ENCODE measurements at regions not wholly inside any gene's neighbourhood (a gene's known extent, or its start where the extent isn't known, plus 50 kb on each side); places are given as distances from the start of the nearest gene placed in this dataset.

DNA sequence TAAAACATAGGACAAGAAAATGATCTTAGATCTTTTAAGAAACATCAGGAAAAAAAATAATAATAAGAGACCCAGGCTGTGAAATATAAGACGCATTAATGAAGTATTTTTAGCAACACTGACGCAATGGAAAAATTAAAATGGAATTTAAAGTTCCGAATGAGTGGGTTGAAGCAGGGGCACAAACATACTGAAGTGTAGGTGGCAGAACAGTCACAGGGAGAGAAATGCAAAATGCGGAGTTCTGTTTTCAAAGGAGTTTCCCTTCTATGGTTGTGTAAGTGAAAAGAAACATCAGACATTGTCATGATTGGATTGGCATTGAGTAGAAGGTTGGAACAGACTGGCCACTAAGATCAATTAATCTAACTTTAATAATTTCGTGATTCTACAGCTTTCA lies 159.8 kb downstream of the CYSLTR2 start:
- TF ChIP-seq, protein P1, sequence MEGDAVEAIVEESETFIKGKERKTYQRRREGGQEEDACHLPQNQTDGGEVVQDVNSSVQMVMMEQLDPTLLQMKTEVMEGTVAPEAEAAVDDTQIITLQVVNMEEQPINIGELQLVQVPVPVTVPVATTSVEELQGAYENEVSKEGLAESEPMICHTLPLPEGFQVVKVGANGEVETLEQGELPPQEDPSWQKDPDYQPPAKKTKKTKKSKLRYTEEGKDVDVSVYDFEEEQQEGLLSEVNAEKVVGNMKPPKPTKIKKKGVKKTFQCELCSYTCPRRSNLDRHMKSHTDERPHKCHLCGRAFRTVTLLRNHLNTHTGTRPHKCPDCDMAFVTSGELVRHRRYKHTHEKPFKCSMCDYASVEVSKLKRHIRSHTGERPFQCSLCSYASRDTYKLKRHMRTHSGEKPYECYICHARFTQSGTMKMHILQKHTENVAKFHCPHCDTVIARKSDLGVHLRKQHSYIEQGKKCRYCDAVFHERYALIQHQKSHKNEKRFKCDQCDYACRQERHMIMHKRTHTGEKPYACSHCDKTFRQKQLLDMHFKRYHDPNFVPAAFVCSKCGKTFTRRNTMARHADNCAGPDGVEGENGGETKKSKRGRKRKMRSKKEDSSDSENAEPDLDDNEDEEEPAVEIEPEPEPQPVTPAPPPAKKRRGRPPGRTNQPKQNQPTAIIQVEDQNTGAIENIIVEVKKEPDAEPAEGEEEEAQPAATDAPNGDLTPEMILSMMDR (IDR thresholded peaks at IDR 0.05) = no peak
- no peak for TF ChIP-seq POLR2A (IDR thresholded peaks at IDR 0.05)
